Fibroblast of lung (primary cell): ENCODE measurements at regions not wholly inside any gene's neighbourhood (a gene's known extent, or its start where the extent isn't known, plus 50 kb on each side); places are given as distances from the start of the nearest gene placed in this dataset.

Source experiments
- CTCF ChIP-seq, 2 donors: IDR thresholded peaks in 1 of 2; conservative IDR thresholded peaks in 1 of 2; 1 replicate in 1 of 2; 2 replicates in 1 of 2; pipeline ENCODE4 v1.5.1; 2011 to 2012; ENCODE audit warnings: low read length in 2 of 2, control low read depth in 1 of 2, inconsistent platforms in 1 of 2, low read depth in 1 of 2, mild to moderate bottlenecking in 1 of 2
- EZH2 ChIP-seq: IDR thresholded peaks from 2 replicates; pipeline ENCODE4 v1.5.1; 2012; ENCODE audit warnings: low read length, control low read depth, mild to moderate bottlenecking; ENCODE audit errors: missing control alignments

- TF ChIP-seq CTCF (conservative IDR thresholded peaks at IDR 0.05 in 1 of 2, IDR thresholded peaks at IDR 0.05 in 1 of 2; ENCODE audit: low read depth in 1 of 2, low read length in 2 of 2) (no peak), EZH2 (no peak)
Observed at GRCh38 chr20:54306985-54307710, 99.3 kb downstream of the PFDN4 start.
